ENCODE measurements at regions not wholly inside any gene's neighbourhood (a gene's known extent, or its start where the extent isn't known, plus 50 kb on each side); places are given as distances from the start of the nearest gene placed in this dataset.

DNA sequence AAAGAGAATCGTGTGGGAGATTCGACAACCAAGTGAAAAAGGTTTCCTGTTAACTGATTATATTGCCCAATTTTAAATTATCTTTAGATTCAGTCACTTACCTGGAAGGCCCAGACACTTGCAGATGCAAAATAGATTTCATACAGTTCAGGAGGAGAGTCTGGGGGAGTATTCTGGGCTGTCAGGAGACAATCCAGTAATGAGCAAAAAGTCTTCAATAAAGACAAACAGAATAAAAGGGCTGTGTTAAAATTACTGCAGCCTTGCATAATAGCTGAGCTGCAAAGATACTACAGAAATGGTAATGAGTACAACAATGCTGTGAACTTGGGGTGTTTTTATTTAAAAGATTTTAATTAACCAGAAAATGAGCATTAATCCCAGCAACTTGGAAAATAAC is 303.6 kb downstream of the SP3 start:
- TF ChIP-seq, protein P1, sequence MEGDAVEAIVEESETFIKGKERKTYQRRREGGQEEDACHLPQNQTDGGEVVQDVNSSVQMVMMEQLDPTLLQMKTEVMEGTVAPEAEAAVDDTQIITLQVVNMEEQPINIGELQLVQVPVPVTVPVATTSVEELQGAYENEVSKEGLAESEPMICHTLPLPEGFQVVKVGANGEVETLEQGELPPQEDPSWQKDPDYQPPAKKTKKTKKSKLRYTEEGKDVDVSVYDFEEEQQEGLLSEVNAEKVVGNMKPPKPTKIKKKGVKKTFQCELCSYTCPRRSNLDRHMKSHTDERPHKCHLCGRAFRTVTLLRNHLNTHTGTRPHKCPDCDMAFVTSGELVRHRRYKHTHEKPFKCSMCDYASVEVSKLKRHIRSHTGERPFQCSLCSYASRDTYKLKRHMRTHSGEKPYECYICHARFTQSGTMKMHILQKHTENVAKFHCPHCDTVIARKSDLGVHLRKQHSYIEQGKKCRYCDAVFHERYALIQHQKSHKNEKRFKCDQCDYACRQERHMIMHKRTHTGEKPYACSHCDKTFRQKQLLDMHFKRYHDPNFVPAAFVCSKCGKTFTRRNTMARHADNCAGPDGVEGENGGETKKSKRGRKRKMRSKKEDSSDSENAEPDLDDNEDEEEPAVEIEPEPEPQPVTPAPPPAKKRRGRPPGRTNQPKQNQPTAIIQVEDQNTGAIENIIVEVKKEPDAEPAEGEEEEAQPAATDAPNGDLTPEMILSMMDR (IDR thresholded peaks at IDR 0.05) = no peak
- no peak for TF ChIP-seq ZFX (IDR thresholded peaks at IDR 0.05; ENCODE audit: borderline replicate concordance)
